Amygdala (tissue), 56 donors: ENCODE measurements at regions not wholly inside any gene's neighbourhood (a gene's known extent, or its start where the extent isn't known, plus 50 kb on each side); places are given as distances from the start of the nearest gene placed in this dataset.
"Not testable (repeated sequence)": the region's sequence is repeated elsewhere in the genome, so short reads cannot be mapped to it uniquely, and the experiment has no call there.

ENCODE experiments used
- DNase-seq, 56 donors: peaks; one replicate each; lab custom pipeline; 2025; lab: John Stamatoyannopoulos, UW

DNA sequence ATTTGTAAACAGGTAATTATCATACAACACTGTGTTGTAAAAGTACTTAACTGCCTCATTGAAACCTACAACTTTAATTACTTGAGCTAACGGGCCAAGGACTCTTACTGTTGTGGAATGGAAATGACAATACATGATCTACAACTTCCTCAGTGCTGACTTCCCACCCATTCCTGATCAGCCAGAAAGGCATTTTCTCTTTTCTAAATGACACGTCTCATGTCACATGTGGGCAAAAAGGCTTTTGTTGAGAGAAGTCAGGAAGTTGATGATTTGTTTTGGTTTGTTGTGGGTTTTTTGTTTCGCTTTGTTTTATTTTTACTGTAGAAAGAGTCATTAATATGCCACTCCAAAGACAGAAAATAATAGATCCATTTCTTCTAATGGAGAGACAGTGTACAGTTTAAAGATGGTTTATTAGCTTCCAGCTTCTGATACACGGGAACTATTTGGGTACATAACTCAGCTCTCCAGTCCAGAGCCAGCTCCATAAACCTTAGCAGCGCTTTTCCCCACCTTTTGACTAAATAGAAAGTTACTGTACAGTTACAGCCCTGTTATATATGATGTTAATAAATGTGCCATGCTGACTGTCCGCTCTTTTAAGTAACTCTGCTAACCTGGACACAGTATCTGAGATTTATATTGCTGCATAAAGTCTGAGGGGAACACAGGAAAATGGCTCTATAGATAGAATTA is 509.4 kb upstream of the API5 start:
- DNase-seq = no peak

DNA sequence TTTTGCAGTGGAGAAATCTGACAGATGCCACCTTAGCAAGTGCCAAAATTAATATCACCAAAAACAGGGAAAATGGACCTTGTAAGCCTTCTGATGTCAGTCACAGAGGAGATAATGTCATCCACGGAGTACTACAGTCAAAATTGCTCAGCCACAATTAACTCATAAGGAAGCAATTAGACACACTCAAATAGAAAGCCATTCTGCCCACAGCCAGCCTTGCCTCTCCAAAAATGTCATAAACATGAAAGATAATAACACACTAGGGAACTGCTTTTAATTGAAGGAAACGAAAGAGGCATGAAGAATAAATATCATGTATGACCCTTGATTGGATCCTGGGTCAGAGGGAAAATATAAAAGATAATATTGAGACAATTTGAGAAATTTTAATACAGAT is 505.6 kb upstream of the API5 start:
- DNase-seq = no peak

- DNase-seq = no peak
Observed at GRCh38 chr11:42812361-42812760, 499.4 kb upstream of the API5 start.

GRCh38 chr11:42812960-42813359 is 498.8 kb upstream of the API5 start:
- DNase-seq = no peak

DNA sequence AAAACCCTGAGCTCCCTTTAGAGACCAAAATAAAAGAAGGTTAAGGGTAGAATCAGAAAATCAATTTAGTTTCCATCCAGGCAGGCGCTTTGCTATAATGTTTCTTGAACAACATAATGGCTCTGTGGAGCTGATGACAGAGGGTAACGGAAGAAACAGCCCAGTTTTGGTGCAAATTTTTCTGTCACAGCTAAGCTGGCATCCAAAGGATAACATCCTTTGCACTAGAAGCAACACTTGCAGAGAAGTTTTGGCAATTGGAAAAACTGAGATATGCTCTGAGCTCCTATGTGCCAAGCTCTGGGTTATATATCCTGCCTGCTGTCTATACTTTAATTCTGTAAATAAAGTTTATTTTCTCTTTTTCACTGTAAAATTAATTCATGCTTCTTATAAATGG is 495.3 kb upstream of the API5 start:
- DNase-seq = no peak

DNA sequence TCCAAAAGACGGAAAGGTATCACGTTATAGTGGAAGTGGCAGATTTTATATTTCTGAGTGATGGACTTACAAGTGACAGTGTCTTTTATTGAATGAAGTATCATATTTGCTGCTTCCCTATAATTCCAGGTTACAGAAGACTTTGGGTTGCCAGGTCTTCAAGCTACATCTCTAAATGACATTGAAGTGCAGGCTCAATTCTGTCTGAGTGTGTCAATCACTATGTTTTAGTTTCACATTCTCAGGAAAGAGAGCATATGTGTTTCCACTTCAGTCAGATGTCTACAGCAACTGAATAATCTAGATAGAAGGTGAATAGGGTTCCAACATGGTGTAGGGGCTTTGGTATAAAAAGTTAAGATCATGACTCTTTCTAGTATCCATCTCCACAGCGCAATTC is 492.7 kb upstream of the API5 start:
- DNase-seq = no peak

GRCh38 chr11:42822188-42822587 is 489.6 kb upstream of the API5 start:
- DNase-seq = not testable (repeated sequence)

GRCh38 chr11:42823546-42823945 is 488.2 kb upstream of the API5 start:
- no peak for DNase-seq

DNA sequence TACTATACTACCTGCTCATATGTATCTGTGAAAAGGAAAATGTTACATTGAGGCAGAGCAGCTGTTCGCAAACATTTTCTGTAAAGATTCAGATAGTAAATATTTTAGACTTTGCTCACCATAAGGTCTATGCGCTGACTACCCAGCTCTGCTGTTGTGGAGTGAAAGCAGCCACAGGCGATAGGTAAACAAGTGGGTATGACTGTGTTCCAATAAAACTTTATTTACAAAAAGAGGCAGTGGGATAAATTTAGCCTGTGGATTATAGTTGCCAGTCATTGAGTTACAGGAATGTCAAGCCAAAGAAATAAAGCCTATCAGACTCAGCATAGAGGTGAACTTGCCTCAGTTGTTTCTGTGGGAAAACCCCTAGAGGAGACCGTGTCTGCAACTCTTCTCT is 487.7 kb upstream of the API5 start:
- no peak for DNase-seq

DNA sequence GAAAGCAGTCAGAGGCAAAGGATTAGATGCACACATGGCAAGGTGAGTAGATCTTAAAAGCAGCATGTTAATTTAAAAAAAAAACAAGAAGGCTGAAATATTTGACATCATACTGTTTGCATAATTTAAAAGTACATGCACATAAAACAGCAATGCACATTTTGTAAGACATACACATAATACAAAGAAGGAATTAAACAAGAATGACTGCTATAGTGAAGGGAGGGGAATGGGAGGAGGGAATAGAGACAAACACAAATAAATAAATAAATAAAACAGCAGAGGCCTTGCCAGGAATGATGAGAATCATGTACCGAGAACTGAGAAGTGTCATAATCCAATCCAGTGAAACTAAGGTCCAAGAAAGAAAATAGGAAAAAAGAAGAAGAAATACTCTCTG is 486.2 kb upstream of the API5 start:
- DNase-seq = no peak

- DNase-seq = no peak
Observed at GRCh38 chr11:42827845-42828244, 484.0 kb upstream of the API5 start.

DNA sequence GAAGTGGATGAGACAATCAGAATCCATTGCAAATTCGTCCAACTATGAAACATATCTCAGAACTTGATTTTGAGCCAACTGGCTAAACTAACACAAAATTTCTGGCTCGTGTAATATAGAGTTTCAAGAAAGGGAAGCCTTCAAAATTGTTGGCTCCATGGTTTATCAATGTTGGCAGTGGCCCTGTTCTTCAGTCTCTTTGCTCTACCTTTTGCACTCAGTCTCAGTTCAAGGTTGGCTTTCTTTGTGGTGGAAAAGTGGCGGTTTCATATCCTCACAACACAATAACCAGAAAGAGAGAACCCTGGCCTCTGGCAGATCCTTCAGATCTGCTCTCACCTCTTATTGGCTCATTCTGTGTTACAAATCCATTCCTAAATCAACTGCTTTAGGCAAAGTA is 473.8 kb upstream of the API5 start:
- no peak for DNase-seq

GRCh38 chr11:42840176-42840829 is 471.5 kb upstream of the API5 start:
- DNase-seq = peak in 3 of 56 donors; percentile 1 to 6 (median 3)

- no peak for DNase-seq
Observed at GRCh38 chr11:42840860-42841259, 470.9 kb upstream of the API5 start.

DNA sequence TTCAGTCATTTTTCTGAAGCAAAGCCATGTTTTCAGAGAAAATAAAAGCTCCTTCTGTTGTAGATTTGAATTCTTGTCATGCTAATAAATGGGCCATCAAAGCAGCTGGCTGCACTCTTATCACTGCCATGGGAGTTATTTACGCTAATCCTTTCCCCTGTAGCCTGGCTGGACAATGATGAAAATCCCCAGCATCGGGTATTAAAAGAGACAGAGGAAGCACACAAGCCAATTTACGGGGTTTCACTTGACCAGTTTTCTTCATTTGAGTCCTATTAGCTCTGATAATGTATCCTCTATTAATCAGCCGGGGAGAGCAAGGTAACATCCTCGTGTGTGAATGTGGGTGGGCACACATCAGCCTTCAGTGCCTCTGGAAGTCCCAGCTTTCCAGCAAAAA is 470.2 kb upstream of the API5 start:
- no peak for DNase-seq

- DNase-seq = no peak
Observed at GRCh38 chr11:42849362-42849761, 462.4 kb upstream of the API5 start.

GRCh38 chr11:42857344-42857743 is 454.5 kb upstream of the API5 start:
- DNase-seq = no peak

DNA sequence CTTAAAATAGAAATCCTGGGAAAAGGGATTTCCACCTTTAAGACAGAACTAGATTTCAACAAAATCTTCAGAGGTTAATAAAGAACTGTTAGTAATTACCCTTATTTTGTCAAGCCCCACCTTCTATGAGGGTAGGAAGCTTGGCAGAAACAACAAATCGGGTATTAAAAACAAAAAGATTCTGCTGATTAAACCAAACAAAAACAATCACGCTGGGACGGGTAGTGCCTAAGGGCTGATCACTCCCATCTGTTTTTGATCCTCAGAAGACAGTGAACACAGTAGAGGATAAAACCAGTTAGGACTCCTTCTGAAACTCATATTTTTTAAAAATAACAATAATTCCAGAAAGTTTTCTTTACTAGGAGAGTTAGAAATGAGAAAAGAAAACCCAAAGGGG is 441.3 kb upstream of the API5 start:
- no peak for DNase-seq

- DNase-seq = not testable (repeated sequence)
Observed at GRCh38 chr11:42873800-42874405, 437.9 kb upstream of the API5 start.

- DNase-seq = not testable (repeated sequence)
Observed at GRCh38 chr11:42881335-42881734, 430.5 kb upstream of the API5 start.

- DNase-seq = no peak
Observed at GRCh38 chr11:42890773-42891172, 421.0 kb upstream of the API5 start.

GRCh38 chr11:42901084-42901483 is 410.7 kb upstream of the API5 start:
- no peak for DNase-seq
